Epithelial cell of proximal tubule (primary cell): ENCODE measurements at regions not wholly inside any gene's neighbourhood (a gene's known extent, or its start where the extent isn't known, plus 50 kb on each side); places are given as distances from the start of the nearest gene placed in this dataset.

Experiments used
- DNase-seq: peaks from one replicate; pipeline ENCODE4 v3.0.0-alpha.2; 2011; ENCODE audit warnings: low read depth
- H3K4me3 ChIP-seq: 2 replicates; pipeline ENCODE4 v1.5.1; 2011; ENCODE audit warnings: low read depth, mild to moderate bottlenecking, low read length
- CTCF ChIP-seq: conservative IDR thresholded peaks from 2 replicates; pipeline ENCODE4 v1.5.1; 2012; ENCODE audit warnings: low read depth, mild to moderate bottlenecking, low read length

GRCh38 chr5:28012538-28012937, 974.2 kb upstream of the CDH9 start:
- peak; percentile 29 for TF ChIP-seq CTCF
- no peak for DNase-seq
- no peak overlapping the region for H3K4me3 ChIP-seq

- TF ChIP-seq CTCF: no peak
- DNase-seq: no peak
- H3K4me3 ChIP-seq: no peak overlapping the region
Observed at GRCh38 chr5:28009576-28009975, 971.2 kb upstream of the CDH9 start.

GRCh38 chr5:27996665-27997064, 958.3 kb upstream of the CDH9 start:
- no peak for DNase-seq
- no peak overlapping the region for H3K4me3 ChIP-seq
- TF ChIP-seq CTCF: no peak

GRCh38 chr5:27995867-27996266, 957.5 kb upstream of the CDH9 start:
- DNase-seq: no peak
- no peak overlapping the region for H3K4me3 ChIP-seq
- TF ChIP-seq CTCF: no peak

- no peak for DNase-seq
- no peak for TF ChIP-seq CTCF
- H3K4me3 ChIP-seq: no peak overlapping the region
Observed at GRCh38 chr5:27978322-27978721, 939.9 kb upstream of the CDH9 start.

- no peak for TF ChIP-seq CTCF
- no peak overlapping the region for H3K4me3 ChIP-seq
- DNase-seq: no peak
Observed at GRCh38 chr5:27969157-27969556, 930.8 kb upstream of the CDH9 start.

- DNase-seq: no peak
- TF ChIP-seq CTCF: no peak
- no peak overlapping the region for H3K4me3 ChIP-seq
Observed at GRCh38 chr5:27963050-27963783, 924.8 kb upstream of the CDH9 start.
